ENCODE measurements at regions not wholly inside any gene's neighbourhood (a gene's known extent, or its start where the extent isn't known, plus 50 kb on each side); places are given as distances from the start of the nearest gene placed in this dataset.
"Not testable (repeated sequence)": the region's sequence is repeated elsewhere in the genome, so short reads cannot be mapped to it uniquely, and the experiment has no call there.

DNA sequence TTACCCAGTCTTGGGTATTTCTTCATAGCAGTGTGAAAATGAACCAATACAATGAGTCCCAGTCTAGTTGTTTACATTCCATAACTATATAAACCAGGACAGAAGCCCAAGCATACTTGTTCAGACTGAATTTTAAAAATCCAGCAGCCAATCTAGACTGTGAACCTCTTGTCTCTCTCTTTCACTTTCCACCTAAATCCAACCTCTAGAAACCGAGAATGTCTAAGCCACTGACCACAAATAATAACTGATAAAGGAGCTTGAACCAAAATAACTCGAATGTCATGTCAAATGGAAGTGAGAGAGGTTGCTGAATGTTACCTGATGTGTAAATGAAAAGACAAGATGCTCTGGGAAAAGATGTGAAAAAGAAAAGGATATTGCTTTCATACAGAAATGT lies 544.7 kb downstream of the NLGN4X start:
- no peak for FAIRE-seq

DNA sequence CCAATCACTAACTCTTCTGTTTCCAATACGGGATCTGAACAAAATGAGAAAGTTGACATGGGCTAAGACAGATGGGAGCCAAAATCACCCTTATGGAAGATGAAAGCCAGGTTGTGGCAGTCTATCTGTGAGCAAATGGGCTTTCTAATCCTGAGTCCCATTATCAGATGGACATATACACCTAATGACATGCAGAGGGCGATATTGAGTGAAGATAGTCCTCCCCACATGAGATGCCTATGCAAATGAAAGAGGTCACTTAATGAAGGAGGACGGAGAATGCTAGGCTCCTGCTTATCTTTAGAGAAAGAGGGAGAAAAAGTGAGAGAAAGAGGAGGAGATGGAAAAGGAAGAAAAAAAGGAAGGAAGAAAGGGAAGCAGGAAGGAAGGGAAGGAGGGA lies 547.5 kb downstream of the NLGN4X start:
- FAIRE-seq: no peak

DNA sequence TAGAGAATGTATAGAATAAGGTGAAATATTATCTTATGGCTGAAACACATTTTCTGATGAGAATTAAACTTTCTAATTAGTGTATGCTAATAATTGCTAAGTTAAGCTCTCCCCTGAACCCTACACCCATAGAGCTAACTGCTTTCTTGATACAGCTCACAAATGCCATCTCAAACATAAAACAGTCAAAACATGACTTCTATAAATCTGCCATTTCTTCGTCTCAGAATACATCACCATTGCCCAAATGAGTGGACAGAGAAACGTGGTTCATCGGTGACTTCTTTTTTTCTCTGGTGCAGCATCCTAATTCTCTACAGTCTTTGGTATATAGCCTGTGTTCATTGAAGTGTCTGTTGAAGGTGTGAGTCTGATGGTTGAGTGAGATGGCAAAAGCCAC lies 554.6 kb downstream of the NLGN4X start:
- FAIRE-seq: no peak

DNA sequence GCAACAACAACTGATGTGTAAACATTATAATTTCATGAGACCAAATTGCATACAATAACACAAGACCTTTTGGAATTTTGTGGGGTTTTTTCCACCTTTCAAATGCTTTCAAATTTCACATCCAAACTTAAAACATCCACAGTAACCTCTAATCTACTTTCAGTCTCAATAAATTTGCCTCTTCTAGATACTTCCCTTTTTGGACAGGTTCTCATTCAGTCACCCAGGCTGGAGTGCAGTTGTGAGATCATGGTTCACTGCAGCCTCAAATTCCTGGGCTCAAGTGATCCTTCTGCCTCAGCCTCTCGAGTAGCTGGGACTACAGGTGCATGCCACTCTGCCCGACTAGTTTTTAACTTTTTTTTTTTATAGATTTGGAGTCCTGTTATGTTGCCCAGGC lies 556.6 kb downstream of the NLGN4X start:
- FAIRE-seq: no peak

DNA sequence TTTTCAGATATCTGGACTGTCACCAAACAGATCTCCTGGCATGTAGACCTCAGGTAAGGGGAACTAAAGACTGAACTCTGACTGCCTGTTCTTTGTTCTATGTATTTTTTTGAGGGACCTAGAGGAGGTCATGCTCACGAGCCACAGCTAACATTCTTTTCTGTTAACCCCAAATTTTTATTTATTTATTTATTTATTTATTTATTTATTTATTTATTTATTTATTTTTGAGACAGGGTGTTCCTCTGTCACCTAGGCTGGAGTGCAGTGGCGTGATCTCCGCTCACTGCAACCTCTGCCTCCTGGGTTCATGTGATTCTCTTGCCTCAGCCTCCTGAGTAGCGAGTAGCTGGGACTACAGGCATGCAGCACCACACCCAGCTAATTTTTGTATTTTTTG lies 562.0 kb downstream of the NLGN4X start:
- not testable (repeated sequence) for FAIRE-seq

DNA sequence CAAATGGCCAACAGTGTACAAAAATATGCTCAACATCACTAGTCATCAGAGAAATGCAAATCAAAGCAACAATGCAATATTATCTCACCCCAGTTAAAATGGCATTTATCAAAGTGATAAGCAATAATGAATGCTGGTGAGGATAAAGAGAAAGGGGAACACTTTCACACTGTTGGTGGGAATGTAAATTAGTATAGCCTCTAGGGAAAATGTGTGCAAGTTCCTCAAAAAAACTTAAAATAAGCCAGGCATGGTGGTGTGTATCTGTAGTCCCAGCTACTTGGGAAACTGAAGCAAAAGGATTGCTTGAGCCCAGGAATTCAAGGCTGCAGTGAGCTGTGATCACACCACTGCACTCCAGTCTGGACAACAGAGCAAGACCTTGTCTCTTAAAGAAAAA lies 572.1 kb downstream of the NLGN4X start:
- no peak for FAIRE-seq

DNA sequence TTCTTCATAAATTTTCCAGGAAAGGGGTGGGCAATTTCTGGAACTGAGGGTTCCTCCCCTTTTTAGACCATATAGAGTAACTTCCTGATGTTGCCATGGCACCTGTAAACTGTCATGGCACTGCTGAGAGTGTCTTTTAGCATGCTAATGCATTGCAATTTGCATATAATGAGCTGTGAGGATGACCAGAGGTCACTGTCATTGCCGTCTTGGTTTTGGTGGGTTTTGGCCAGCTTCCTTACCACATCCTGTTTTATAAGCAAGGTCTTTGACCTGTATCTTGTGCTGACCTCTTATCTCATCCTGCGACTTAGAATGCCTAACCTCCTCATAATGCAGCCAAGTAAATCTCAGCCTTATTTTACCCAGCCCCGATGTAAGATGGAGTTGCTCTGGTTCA lies 577.8 kb downstream of the NLGN4X start:
- FAIRE-seq: no peak

DNA sequence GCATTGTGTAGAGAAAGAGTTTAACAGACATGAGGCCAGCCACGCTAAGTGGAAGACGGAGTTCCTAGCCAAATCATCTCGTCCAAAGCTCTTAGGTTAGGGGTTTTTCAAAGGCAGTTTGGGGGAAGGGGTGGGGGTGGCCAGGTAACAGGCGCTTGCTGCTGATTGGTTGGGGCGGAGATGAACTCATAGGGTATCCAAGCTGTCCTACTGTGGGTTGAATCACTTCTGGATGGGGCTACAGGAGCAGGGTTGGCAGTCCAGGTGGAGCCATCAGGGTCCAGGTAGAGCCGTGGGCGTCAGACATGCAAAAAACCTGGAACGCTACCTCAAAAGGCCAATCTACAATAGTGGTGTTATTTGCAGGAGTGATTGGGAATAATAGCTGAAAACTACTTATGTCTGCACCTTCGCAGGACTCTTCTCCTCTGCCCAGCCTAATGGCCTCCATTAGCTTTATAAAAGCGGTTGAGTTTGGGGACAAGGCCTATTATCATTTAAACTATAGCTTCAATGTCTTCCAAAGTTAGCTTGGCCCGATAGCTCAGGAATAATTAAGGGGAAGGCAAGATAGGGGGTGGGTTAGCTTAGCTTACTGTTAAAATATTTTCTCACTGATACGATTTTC lies 579.6 kb downstream of the NLGN4X start:
- no peak for FAIRE-seq

DNA sequence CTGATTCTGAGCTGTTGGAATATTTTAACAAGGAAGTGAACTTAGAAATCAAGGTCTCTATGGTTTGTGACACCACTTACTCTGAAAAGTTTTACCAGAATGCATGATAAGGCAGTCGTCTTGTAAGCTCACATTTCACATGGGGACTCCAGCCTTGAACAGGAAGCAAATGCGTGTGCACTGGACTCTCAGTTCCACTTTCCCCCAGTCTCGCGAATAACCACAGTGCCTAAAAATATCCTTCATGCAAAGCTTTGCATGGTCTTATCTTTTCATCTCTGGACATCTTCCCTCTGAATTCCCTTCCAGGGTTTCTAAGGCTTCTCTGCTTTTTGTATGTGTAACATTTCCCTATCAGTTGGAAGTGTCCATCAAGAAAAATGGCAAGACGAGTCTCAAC lies 581.8 kb downstream of the NLGN4X start:
- FAIRE-seq: no peak

DNA sequence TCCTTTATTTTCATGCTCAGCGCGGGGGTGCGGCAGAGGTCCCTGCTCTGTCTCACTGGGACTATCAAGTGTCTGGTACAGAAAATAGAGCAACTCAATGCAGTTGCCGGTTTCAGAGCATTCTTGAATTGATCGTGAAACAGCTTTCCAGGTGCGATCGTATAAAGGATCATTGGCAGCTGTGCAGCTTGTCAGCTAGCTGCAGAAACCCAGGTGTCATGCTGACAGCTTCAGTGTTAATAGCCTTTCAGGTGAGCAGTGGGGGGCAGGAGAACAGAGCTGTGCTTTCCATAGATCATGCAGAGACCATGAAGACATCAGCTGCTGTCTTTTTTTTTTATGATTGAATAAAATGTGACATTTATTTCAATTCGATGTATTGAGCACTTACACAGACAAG lies 583.9 kb downstream of the NLGN4X start:
- FAIRE-seq: no peak

DNA sequence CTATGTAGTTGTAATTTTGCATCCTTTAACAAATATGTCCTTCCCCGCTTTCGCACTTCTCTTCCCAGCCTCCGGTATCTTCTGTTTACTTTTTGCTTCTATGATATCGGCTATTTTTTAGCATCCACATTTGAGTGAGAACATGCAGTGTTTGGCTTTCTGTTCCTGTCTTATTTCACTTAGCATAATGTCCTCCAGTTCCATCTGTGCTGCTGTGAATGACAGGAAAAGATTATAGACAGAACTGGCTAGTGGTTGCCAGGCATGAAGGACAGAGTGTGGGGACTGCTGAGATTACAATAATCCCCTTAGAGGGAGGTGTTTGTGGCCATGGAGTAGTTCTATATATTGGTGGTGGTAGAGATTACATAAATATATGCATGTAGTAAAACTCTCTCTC lies 588.6 kb downstream of the NLGN4X start:
- no peak for FAIRE-seq

DNA sequence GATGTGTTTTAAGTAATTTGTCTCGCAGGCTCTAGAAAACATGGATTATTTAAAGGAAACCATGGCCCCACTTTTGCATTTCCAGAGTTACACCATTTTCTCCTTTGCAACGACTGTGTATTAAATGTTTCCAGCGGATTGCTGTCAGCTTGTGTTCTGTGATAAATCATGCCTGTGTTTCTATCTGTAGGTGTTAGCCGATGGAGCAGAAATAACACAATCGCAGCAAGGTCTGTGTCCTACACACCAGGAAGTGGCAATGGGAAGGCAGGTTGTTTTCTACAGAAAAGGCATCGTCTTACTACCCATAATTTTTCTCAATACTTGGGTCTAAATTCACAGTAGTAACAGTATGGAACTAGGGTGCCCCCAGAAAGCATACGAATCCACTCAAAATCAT lies 590.1 kb downstream of the NLGN4X start:
- no peak for FAIRE-seq

DNA sequence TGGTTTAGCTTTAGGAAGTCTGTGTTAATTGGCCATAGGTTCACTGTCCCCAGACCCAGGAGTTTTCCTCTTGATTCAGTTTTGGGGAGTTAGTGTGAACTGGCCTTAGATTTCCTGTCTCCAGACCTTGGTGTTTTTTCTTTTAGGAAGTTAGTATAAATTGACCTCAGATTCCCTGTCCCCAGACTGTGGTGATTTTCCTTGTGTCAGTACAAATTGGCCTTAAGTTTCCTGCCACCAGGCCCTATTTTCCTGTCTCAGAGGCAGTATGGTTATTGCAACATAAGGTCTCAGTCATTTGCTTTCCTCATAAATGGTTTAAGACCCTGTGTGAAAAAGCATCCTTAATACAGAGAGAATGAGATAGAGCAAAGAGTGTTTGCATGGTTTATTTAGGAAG lies 595.8 kb downstream of the NLGN4X start:
- FAIRE-seq: no peak

DNA sequence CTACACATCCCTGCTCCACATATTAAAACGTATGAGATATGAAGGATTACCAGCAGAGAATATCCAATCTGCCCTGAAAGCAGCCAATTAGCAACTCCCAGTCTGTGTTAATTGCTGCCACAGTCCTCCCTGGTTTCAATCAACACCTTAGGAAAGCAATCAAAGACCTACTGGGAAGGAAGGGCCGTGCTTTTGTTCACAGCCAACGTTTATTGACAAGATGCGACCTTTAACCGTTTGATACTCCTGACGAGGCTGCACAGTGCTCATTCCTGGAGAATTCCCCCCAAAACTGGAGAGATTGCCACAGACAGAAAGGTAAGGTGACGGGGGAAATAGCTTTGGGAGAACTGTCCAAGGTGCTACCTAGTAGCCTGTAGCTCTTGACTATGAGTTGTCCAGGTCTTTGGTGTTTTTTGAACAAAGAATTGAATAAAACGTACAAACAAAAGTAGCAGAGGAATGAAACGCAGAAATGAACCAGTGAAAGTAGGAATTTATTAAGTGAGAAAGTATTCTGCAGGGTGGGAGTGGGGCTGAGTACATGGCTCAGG lies 596.5 kb downstream of the NLGN4X start:
- FAIRE-seq: no peak

DNA sequence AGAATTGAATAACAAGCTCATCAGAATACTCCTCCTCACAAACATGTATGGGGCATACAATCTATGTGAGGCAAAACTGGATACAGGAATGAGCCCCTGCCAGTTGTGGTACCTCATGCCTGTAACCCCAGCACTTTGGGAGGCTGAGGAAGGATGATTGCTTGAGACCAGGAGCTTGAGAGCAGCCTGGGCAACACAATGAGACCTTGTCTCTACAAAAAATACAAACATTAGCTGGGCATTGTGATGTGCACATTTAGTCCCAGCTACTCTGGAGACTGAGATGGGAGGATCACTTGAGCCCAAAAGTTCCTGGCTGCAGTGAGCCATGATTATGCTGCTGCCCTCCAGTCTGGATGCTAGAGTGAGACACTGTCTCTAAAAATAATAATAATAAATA lies 611.0 kb downstream of the NLGN4X start:
- no peak for FAIRE-seq

DNA sequence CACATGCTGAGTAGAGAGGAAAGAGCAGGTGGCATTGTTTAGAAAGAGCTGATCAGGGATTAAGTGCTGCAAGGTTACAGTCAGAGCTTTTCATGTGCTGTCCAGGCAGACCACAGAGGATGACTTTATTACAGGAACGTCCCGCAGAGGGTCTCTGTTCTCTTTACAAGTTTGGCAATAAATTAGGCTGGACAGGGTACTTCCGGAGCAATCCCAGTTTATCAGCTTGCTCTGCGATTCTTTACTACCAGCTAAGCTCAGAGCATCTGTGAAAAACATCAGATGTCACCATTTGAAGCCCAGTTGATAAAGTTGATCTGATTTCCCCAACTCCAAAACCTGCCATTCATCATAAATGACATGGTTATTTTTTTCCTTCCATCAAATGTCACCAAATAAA lies 633.1 kb downstream of the NLGN4X start:
- no peak for FAIRE-seq

DNA sequence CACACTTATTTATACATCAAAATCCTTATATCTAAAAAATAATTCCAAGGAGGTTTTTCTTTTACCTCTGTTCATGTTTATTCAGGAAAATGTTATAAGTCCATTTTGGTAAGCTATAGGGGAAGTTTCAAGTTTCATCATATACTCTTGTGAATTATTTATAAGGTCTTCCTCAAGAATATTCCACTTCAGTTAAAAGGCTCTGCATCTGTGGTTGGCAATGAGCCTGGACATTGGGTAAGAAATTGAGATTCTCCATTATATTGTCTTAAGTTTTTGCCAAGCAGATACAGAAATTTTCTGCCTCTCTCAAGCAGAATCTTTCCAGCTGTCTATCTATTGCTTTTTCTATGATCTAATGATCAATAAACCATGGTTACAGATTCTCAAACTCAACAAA lies 641.9 kb downstream of the NLGN4X start:
- FAIRE-seq: no peak

DNA sequence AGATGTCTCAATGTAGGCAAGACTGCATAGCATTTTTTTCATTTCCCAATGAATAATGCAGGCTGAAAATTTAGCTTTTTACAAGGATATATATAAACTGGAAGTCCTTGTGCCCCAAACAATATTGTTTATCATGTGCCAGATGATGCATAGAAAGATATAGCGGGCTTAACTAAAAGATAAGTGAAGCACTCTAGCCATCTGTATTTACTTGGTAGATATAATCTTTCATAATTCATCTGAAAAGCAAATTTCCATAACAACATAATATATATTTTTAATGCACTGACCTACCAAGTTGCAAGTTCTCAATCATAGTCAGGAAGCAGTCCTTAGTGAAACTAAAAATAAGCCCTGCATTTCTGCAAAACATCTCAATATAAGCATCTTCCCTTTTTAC lies 653.3 kb downstream of the NLGN4X start:
- no peak for FAIRE-seq

DNA sequence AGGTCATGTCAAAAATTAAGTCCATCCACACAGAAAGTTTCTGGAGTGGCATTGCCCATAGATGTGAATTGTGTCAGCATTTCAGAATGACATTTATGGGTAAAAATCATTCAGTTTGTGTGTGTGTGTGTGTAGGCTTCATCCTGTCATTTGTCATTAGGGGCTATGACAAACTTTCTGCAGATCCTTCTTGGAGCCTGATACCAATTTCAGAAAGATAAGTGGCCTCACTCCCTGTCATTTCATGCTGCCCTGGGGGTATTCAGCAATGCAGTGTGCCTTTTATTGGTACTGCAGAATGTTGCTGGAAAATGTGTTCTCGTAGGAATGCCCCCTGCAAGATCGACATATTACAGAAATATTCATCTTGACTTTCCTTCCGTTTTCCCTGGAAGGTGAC lies 659.7 kb downstream of the NLGN4X start:
- no peak for FAIRE-seq

DNA sequence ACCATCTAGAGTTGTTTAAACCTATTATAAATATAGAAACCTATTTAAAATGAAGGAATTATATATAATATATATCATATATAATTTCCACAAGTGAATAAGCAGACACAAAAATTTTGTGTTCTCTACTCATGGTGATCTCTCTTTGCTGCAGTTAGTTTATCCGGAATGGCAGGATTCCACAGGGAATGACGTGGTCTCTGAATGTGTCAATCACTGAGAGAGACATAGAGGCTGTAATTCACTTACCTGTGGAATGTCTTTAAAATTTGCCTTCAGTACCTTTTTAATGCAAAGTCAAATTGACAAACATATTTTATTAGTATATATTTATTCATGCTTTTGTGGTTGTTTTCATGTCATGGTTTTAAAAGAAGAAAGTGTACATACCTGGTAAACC lies 669.3 kb downstream of the NLGN4X start:
- no peak for FAIRE-seq

DNA sequence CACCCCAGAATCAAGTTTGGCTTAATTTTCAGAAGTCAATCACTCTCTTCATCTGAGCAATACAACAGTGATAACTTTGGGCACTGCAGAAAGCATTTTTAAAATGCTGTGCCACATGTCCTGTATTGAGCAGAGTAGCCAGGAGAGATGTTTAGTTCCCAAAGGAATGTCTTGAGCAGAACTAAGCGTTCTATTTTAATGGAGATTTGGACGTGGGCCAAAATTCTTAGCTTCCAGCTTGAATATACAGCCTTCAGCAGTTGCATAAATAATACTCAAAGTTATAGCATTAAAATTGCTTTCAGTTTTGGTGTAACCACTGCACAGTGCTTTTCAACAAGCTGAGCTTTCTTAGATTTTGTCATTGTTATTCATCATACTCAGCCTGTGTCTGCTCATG lies 679.2 kb downstream of the NLGN4X start:
- no peak for FAIRE-seq

DNA sequence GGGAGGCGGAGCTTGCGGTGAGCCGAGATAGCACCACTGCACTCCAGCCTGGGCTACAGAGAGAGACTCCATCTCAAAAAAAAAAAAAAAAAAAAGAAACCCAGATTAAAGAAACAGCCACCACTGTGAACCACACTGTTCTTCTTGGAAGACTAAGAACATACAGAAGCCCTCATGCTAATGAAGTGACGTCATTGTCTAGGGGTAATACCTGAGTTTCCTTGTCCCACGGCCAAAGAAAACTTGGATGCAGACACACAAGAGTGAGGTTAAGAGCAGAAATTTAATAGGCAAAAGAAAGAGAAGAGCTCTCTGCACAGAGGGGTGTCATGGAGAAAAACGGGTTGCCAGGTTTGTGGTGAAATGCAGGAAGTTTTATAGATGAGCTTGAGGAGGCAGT lies 691.6 kb downstream of the NLGN4X start:
- FAIRE-seq: no peak

DNA sequence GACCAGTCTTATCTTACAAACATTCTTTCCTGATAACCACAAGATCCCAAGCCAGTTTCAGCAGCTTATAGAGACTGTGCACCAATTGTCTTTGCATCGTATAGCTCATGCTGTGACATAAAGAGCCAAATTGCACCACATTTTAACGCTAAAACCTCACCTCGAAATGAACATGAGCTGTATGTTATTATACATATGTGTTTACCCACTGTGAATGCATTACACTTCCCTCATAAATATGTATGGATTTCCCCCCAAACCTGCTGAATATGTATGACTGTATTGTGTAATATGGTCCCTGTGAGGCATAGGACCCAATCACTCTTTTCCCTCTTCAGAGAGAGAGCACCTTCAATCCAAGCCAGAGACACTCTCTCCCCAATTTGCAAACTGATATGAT lies 692.4 kb downstream of the NLGN4X start:
- no peak for FAIRE-seq

DNA sequence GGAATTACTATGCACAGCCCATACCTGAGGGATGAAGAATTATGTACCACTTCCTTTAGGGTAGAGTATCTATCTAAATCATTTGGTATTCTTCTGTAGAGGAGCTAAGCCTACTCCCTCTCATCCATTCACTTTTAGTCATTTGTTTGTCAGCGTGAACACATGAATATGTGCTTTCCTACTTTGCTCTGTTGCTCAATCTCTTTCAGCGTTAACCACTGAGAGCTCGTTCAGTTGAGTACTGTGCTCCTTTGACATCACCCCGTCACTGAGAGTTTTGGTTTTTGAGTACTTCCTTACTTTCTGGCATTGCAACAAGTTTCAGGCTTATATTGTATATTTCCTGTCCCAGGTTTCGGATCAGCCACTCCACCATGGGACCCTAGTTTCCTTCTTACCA lies 700.6 kb downstream of the NLGN4X start:
- FAIRE-seq: no peak

DNA sequence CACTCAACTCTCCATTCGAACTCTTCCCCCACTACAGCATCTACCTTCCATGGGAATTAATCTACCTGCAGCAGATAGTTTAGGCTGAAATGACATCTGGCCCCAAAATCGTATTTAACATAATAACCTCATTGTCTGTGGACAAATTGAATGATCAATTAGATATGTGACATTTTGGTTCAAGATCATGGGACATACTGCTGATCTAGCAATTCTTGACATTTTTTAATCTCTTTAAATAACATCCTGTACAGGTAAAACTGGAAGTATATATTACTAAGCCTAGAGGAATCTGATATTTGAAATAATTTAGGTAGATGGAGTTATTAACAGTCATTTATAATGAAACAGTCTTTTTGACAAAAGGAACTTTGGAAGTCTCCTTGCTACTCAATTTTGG lies 702.5 kb downstream of the NLGN4X start:
- no peak for FAIRE-seq

Measured in G401.6 (cell line).